IMR-90 (cell line): ENCODE measurements at regions not wholly inside any gene's neighbourhood (a gene's known extent, or its start where the extent isn't known, plus 50 kb on each side); places are given as distances from the start of the nearest gene placed in this dataset.

Source experiments
- ATAC-seq: fragments of 200-7000 bp; cut with Tn5 transposase; 2 replicates; pipeline ENCODE4 v1.9.1; 2020; ENCODE audit warnings: low read depth, mild to moderate bottlenecking, moderate library complexity
- BruUV-seq: library from RNA; stranded (reverse); fragments of 400-500 nt; replicated peaks from 2 replicates; lab custom pipeline; 2021; lab: Mats Ljungman, UMichigan
- CTCF ChIA-PET: fragments of 300-600 bp; formaldehyde crosslinking; extraction: SDS; loops from one replicate; lab custom pipeline; 2021; ENCODE audit warnings: antibody characterized with exemption; lab: Yijun Ruan, JAX
- POLR2A ChIA-PET: fragments of 300-600 bp; sonication (Branson Sonifier 250); formaldehyde crosslinking; loops from one replicate; lab custom pipeline; 2022; ENCODE audit warnings: antibody characterized with exemption; ENCODE audit not compliant: unreplicated experiment; lab: Charles Lee
- DNase-seq: peaks from one replicate; pipeline ENCODE4 v3.0.0; 2013
- H2AFZ ChIP-seq: replicated peaks from 2 replicates; pipeline ENCODE3; 2013; ENCODE audit warnings: low read length, mild to moderate bottlenecking; ENCODE audit not compliant: poor library complexity
- H2AK5ac ChIP-seq: 2 replicates; pipeline ENCODE4 v1.6.1; 2013; ENCODE audit warnings: low read depth, low read length, inconsistent platforms
- H2AK9ac ChIP-seq: replicated peaks from 2 replicates; pipeline ENCODE3; 2013; ENCODE audit warnings: mild to moderate bottlenecking, low read depth, low read length, moderate library complexity; ENCODE audit not compliant: poor library complexity
- H2BK120ac ChIP-seq: 2 replicates; pipeline ENCODE4 v1.6.1; 2013; ENCODE audit warnings: low read depth, low read length, inconsistent platforms
- H2BK15ac ChIP-seq: 3 replicates; pipeline ENCODE4 v1.6.1; 2013; ENCODE audit warnings: low read depth, low read length, inconsistent platforms
- H2BK20ac ChIP-seq: 2 replicates; pipeline ENCODE4 v1.6.1; 2013; ENCODE audit warnings: low read depth, mild to moderate bottlenecking, inconsistent platforms, low read length, moderate library complexity
- H2BK5ac ChIP-seq: 2 replicates; pipeline ENCODE4 v1.6.1; 2013; ENCODE audit warnings: mild to moderate bottlenecking, low read depth, low read length, inconsistent platforms; ENCODE audit not compliant: poor library complexity, severe bottlenecking
- H3K14ac ChIP-seq: replicated peaks from 2 replicates; pipeline ENCODE4 v1.6.1; 2013; ENCODE audit warnings: low read depth, low read length, inconsistent platforms
- H3K18ac ChIP-seq: 2 replicates; pipeline ENCODE4 v1.6.1; 2013; ENCODE audit warnings: low read depth, low read length, control low read depth
- H3K23ac ChIP-seq: 2 replicates; pipeline ENCODE4 v1.6.1; 2013; ENCODE audit warnings: low read depth, low read length, inconsistent platforms
- H3K27ac ChIP-seq: 2 replicates; pipeline ENCODE4 v1.5.1; 2013; ENCODE audit warnings: mild to moderate bottlenecking, control low read depth, low read length; ENCODE audit not compliant: insufficient read depth
- H3K27me3 ChIP-seq: 2 replicates; pipeline ENCODE4 v1.6.1; 2013; ENCODE audit warnings: low read length; ENCODE audit not compliant: control insufficient read depth, insufficient read depth
- H3K36me3 ChIP-seq: 2 replicates; pipeline ENCODE4 v1.6.1; 2013; ENCODE audit warnings: low read length, mixed read lengths; ENCODE audit not compliant: control insufficient read depth, insufficient read depth
- H3K4ac ChIP-seq: 2 replicates; pipeline ENCODE4 v1.6.1; 2013; ENCODE audit warnings: low read depth, low read length, inconsistent platforms
- H3K4me1 ChIP-seq: 2 replicates; pipeline ENCODE4 v1.6.1; 2013; ENCODE audit warnings: low read length, mixed read lengths; ENCODE audit not compliant: control insufficient read depth, insufficient read depth
- H3K4me2 ChIP-seq: 2 replicates; pipeline ENCODE4 v1.6.1; 2013; ENCODE audit warnings: low read depth, mild to moderate bottlenecking, control low read depth, low read length, moderate library complexity
- H3K4me3 ChIP-seq: 2 replicates; pipeline ENCODE4 v1.5.1; 2013; ENCODE audit warnings: low read depth, mild to moderate bottlenecking, control low read depth, low read length, moderate library complexity; ENCODE audit not compliant: insufficient read depth
- H3K56ac ChIP-seq: 2 replicates; pipeline ENCODE4 v1.6.1; 2013; ENCODE audit warnings: low read length, inconsistent platforms; ENCODE audit not compliant: insufficient read depth; ENCODE audit errors: extremely low read depth
- H3K79me1 ChIP-seq, 2 experiments: 2 replicates each; pipeline ENCODE4 v1.6.1; 2013; ENCODE audit warnings: low read length in 2 of 2, inconsistent platforms in 1 of 2, low read depth in 1 of 2
- H3K9ac ChIP-seq: 2 replicates; pipeline ENCODE4 v1.6.1; 2013; ENCODE audit warnings: low read depth, low read length, control low read depth
- H3K9me1 ChIP-seq: 2 replicates; pipeline ENCODE4 v1.6.1; 2013; ENCODE audit warnings: low read length, inconsistent platforms; ENCODE audit not compliant: insufficient read depth
- H3K9me3 ChIP-seq: 2 replicates; pipeline ENCODE4 v1.6.1; 2013; ENCODE audit warnings: low read length; ENCODE audit not compliant: control insufficient read depth, insufficient read depth
- H4K20me1 ChIP-seq: 2 replicates; pipeline ENCODE4 v1.6.1; 2013; ENCODE audit warnings: low read length, inconsistent platforms; ENCODE audit not compliant: insufficient read depth
- H4K5ac ChIP-seq: 2 replicates; pipeline ENCODE4 v1.6.1; 2013; ENCODE audit warnings: mild to moderate bottlenecking, low read depth, low read length, control low read depth
- H4K8ac ChIP-seq, 2 experiments: 2 replicates each; pipeline ENCODE4 v1.6.1; 2013; ENCODE audit warnings: low read depth in 2 of 2, low read length in 2 of 2, control low read depth in 1 of 2, inconsistent platforms in 1 of 2
- H4K91ac ChIP-seq: 2 replicates; pipeline ENCODE4 v1.6.1; 2013; ENCODE audit warnings: low read depth, low read length, inconsistent platforms; ENCODE audit not compliant: insufficient read depth
- BHLHE40 ChIP-seq: fragments of 150-350 bp; IDR thresholded peaks from 2 replicates; pipeline ENCODE4 v1.6.1; 2016; ENCODE audit warnings: mild to moderate bottlenecking, low read depth, low read length
- CEBPB ChIP-seq: IDR thresholded peaks from 2 replicates; pipeline ENCODE4 v1.6.1; 2012; ENCODE audit warnings: low read depth, low read length, improper control_type of control experiment
- CHD1 ChIP-seq: IDR thresholded peaks from 2 replicates; pipeline ENCODE4 v1.6.1; 2012; ENCODE audit warnings: low read depth, low read length, improper control_type of control experiment
- ELK1 ChIP-seq: fragments of 150-350 bp; IDR thresholded peaks from 2 replicates; pipeline ENCODE4 v1.6.1; 2016; ENCODE audit warnings: low read depth, mild to moderate bottlenecking, low read length, moderate library complexity, borderline replicate concordance
- FOS ChIP-seq: fragments of 150-350 bp; IDR thresholded peaks from 2 replicates; pipeline ENCODE4 v1.6.1; 2016; ENCODE audit warnings: low read depth, low read length
- MAFK ChIP-seq: IDR thresholded peaks from 2 replicates; pipeline ENCODE4 v1.6.1; 2012; ENCODE audit warnings: low read depth, low read length, improper control_type of control experiment
- MAZ ChIP-seq: IDR thresholded peaks from 2 replicates; pipeline ENCODE4 v1.6.1; 2012; ENCODE audit warnings: low read depth, mild to moderate bottlenecking, low read length, improper control_type of control experiment, moderate library complexity, borderline replicate concordance
- MXI1 ChIP-seq: IDR thresholded peaks from 2 replicates; pipeline ENCODE4 v1.6.1; 2012; ENCODE audit warnings: low read depth, mild to moderate bottlenecking, low read length, moderate library complexity, borderline replicate concordance
- NFE2L2 ChIP-seq: fragments of 150-350 bp; IDR thresholded peaks from 2 replicates; pipeline ENCODE4 v1.6.1; 2016; ENCODE audit warnings: low read depth, mild to moderate bottlenecking, low read length
- POLR2A ChIP-seq: IDR thresholded peaks from 2 replicates; pipeline ENCODE4 v1.6.1; 2012; ENCODE audit warnings: mild to moderate bottlenecking, low read depth, low read length
- RAD21 ChIP-seq: IDR thresholded peaks from 2 replicates; pipeline ENCODE4 v1.6.1; 2012; ENCODE audit warnings: low read length, improper control_type of control experiment
- RCOR1 ChIP-seq: IDR thresholded peaks from 2 replicates; pipeline ENCODE4 v1.6.1; 2012; ENCODE audit warnings: mild to moderate bottlenecking, low read length, improper control_type of control experiment; ENCODE audit not compliant: insufficient replicate concordance
- RFX5 ChIP-seq: IDR thresholded peaks from 2 replicates; pipeline ENCODE4 v1.8.0; 2012; ENCODE audit warnings: low read depth, mild to moderate bottlenecking, low read length, moderate library complexity
- SMC3 ChIP-seq: fragments of 150-350 bp; IDR thresholded peaks from 2 replicates; pipeline ENCODE4 v1.6.1; 2016; ENCODE audit warnings: low read depth, mild to moderate bottlenecking, antibody characterized with exemption, low read length, moderate library complexity
- WGBS, 2 experiments: methylation state at CpG; one replicate each; pipeline versions ENCODE4 v1.1.5 to v1.1.7; 2013; ENCODE audit warnings: missing lambda C conversion rate in 2 of 2; ENCODE audit not compliant: insufficient read length in 1 of 2; ENCODE audit errors: extremely low coverage in 2 of 2; 5-methylcytosine and 5-hydroxymethylcytosine counted together
- dilution Hi-C: fragments of 300-500 bp; cut with HindIII; formaldehyde crosslinking; loops from one replicate; pipeline ENCODE4 v1.14.3; 2018; ENCODE audit warnings: low sequenced_read_pairs; ENCODE audit not compliant: unreplicated experiment
- in situ Hi-C: fragments of 300-500 bp; cut with MboI; formaldehyde crosslinking; loops from 3 replicates; pipeline ENCODE4 v1.14.3; 2019; ENCODE audit warnings: low sequenced_read_pairs, inconsistent platforms, mixed read lengths
- intact Hi-C: fragments of 100-400 bp; cut with micrococcal nuclease; formaldehyde crosslinking; loops from 2 replicates; pipeline ENCODE4 v1.10.0; 2022
- TF ChIP-seq, protein P1 (sequence below): conservative IDR thresholded peaks from 2 replicates; pipeline ENCODE4 v1.5.1; 2012; ENCODE audit warnings: mild to moderate bottlenecking, low read depth, low read length, improper control_type of control experiment
- TF ChIP-seq, protein P2 (sequence below): fragments of 150-350 bp; IDR thresholded peaks from 2 replicates; pipeline ENCODE4 v1.6.1; 2017; ENCODE audit warnings: mild to moderate bottlenecking, antibody characterized with exemption, low read length, low read depth

GRCh38 chr6:67812125-67812524, 823.0 kb upstream of the ADGRB3 start:
- dilution Hi-C loops, result no loop called here
- in situ Hi-C loops, result no loop called here

More at GRCh38 chr6:67812125-67812524, 823.0 kb upstream of the ADGRB3 start:
- Histone ChIP-seq H3K4me2 (no peak overlapping the region), H2BK20ac (no peak overlapping the region), H2BK15ac (no peak overlapping the region), H3K23ac (no peak overlapping the region), H3K4me1 (no peaks in the 10 kb centered on the region), H2BK5ac (no peak overlapping the region), H3K18ac (no peak overlapping the region), H3K36me3 (no peaks in the 10 kb centered on the region), H3K9me1 (no peaks in the 10 kb centered on the region), H3K4ac (no peak overlapping the region), H2AFZ (no peak overlapping the region), H3K27me3 (no peaks in the 10 kb centered on the region), H3K9me3 (peaks cover 7% of the 10 kb centered on the region), H4K5ac (no peak overlapping the region), H3K4me3 (no peak overlapping the region), H2AK9ac (no peak overlapping the region), H3K9ac (no peak overlapping the region), H3K79me1 (no peaks in the 10 kb centered on the region), H3K27ac (no peak overlapping the region), H3K14ac (no peak overlapping the region), H4K20me1 (no peaks in the 10 kb centered on the region), H2AK5ac (no peak overlapping the region), H4K8ac (no peak overlapping the region), H3K56ac (no peak overlapping the region), H2BK120ac (no peak overlapping the region), H4K91ac (no peak overlapping the region)
- CTCF ChIA-PET, result no interaction called here
- POLR2A ChIA-PET, result no interaction called here
- ATAC-seq, result no peak
- no peak for DNase-seq
- TF ChIP-seq ELK1, result no peak
- TF ChIP-seq, protein P1, sequence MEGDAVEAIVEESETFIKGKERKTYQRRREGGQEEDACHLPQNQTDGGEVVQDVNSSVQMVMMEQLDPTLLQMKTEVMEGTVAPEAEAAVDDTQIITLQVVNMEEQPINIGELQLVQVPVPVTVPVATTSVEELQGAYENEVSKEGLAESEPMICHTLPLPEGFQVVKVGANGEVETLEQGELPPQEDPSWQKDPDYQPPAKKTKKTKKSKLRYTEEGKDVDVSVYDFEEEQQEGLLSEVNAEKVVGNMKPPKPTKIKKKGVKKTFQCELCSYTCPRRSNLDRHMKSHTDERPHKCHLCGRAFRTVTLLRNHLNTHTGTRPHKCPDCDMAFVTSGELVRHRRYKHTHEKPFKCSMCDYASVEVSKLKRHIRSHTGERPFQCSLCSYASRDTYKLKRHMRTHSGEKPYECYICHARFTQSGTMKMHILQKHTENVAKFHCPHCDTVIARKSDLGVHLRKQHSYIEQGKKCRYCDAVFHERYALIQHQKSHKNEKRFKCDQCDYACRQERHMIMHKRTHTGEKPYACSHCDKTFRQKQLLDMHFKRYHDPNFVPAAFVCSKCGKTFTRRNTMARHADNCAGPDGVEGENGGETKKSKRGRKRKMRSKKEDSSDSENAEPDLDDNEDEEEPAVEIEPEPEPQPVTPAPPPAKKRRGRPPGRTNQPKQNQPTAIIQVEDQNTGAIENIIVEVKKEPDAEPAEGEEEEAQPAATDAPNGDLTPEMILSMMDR, result no peak
- TF ChIP-seq, protein P2, sequence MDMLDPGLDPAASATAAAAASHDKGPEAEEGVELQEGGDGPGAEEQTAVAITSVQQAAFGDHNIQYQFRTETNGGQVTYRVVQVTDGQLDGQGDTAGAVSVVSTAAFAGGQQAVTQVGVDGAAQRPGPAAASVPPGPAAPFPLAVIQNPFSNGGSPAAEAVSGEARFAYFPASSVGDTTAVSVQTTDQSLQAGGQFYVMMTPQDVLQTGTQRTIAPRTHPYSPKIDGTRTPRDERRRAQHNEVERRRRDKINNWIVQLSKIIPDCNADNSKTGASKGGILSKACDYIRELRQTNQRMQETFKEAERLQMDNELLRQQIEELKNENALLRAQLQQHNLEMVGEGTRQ, result no peak
- TF ChIP-seq RAD21, result no peak
- TF ChIP-seq CHD1, result no peak
- no peak for TF ChIP-seq NFE2L2
- no peak for TF ChIP-seq CEBPB
- TF ChIP-seq SMC3, result no peak
- TF ChIP-seq MXI1, result no peak
- TF ChIP-seq BHLHE40, result no peak
- no peak for TF ChIP-seq POLR2A
- TF ChIP-seq RFX5, result no peak
- no peak for TF ChIP-seq MAZ
- TF ChIP-seq FOS, result no peak
- no peak for TF ChIP-seq MAFK
- TF ChIP-seq RCOR1, result no peak
- no TSS peak for BruUV-seq
- whole genome bisulfite sequencing, 2 experiments, result no CpG with 5 or more reads among the region's 1 CpG
- intact Hi-C loops, result no loop called here
